HG03039 (cell line): ENCODE measurements at regions not wholly inside any gene's neighbourhood (a gene's known extent, or its start where the extent isn't known, plus 50 kb on each side); places are given as distances from the start of the nearest gene placed in this dataset.
A peak's percentile ranks its signal among the peaks of the same experiment; 100 is the strongest.
"Not testable (repeated sequence)": the region's sequence is repeated elsewhere in the genome, so short reads cannot be mapped to it uniquely, and the experiment has no call there.

Experiments used
- ATAC-seq: cut with Tn5 transposase; IDR thresholded peaks from one replicate; pipeline ENCODE4 v1.9.1; 2021; ENCODE audit warnings: mild to moderate bottlenecking, moderate library complexity; ENCODE audit not compliant: unreplicated experiment

- not testable (repeated sequence) for ATAC-seq
These were observed 627.4 kb downstream of the SPATA31A7 start for GRCh38 chr9:61817127-61817705.

GRCh38 chr9:61853624-61854259 is 663.9 kb downstream of the SPATA31A7 start:
- peak; percentile 81 for ATAC-seq

- not testable (repeated sequence) for ATAC-seq
These were observed 664.4 kb downstream of the SPATA31A7 start for GRCh38 chr9:61854260-61854640.

GRCh38 chr9:61856283-61856682 is 666.4 kb downstream of the SPATA31A7 start:
- ATAC-seq, result not testable (repeated sequence)

GRCh38 chr9:61856858-61857453 is 667.1 kb downstream of the SPATA31A7 start:
- ATAC-seq, result not testable (repeated sequence)

- peak; percentile 92 for ATAC-seq
These were observed 668.0 kb downstream of the SPATA31A7 start for GRCh38 chr9:61857709-61858351.

- not testable (repeated sequence) for ATAC-seq
These were observed 672.7 kb downstream of the SPATA31A7 start for GRCh38 chr9:61862431-61862971.

- ATAC-seq, result not testable (repeated sequence)
These were observed 674.6 kb downstream of the SPATA31A7 start for GRCh38 chr9:61864463-61864862.

- ATAC-seq, result not testable (repeated sequence)
These were observed 679.1 kb downstream of the SPATA31A7 start for GRCh38 chr9:61868965-61869364.

- ATAC-seq, result not testable (repeated sequence)
These were observed 682.5 kb downstream of the SPATA31A7 start for GRCh38 chr9:61872329-61872728.
